ENCODE measurements at regions not wholly inside any gene's neighbourhood (a gene's known extent, or its start where the extent isn't known, plus 50 kb on each side); places are given as distances from the start of the nearest gene placed in this dataset.

GRCh38 chr16:54508351-54508750, 221.8 kb upstream of the IRX3 start:
- TF ChIP-seq FOXM1 (IDR thresholded peaks at IDR 0.05; ENCODE audit: borderline replicate concordance, low read depth) (no peak), TCF12 (IDR thresholded peaks at IDR 0.05; ENCODE audit: low read depth) (no peak), RAD21 (IDR thresholded peaks at IDR 0.05; ENCODE audit: low read depth) (no peak), MAX (IDR thresholded peaks at IDR 0.05) (no peak), EP300 (IDR thresholded peaks at IDR 0.05; ENCODE audit: borderline replicate concordance) (no peak), TEAD4 (IDR thresholded peaks at IDR 0.05) (no peak), USF1 (IDR thresholded peaks at IDR 0.05) (no peak), CREB1 (IDR thresholded peaks at IDR 0.05; ENCODE audit: low read depth) (no peak), EGR1 (IDR thresholded peaks at IDR 0.05) (no peak), YY1 (IDR thresholded peaks at IDR 0.05; ENCODE audit: low read depth) (no peak), CEBPB (IDR thresholded peaks at IDR 0.05) (no peak), TAF1 (IDR thresholded peaks at IDR 0.05; ENCODE audit: low read depth) (no peak), ZBTB7A (IDR thresholded peaks at IDR 0.05; ENCODE audit: low read depth) (no peak), REST (IDR thresholded peaks at IDR 0.05; ENCODE audit: low read depth) (no peak)

GRCh38 chr16:54506741-54507500, 220.3 kb upstream of the IRX3 start:
- no peak for TF ChIP-seq FOXM1 (IDR thresholded peaks at IDR 0.05; ENCODE audit: borderline replicate concordance, low read depth)
- no peak for TF ChIP-seq USF1 (IDR thresholded peaks at IDR 0.05)
- TF ChIP-seq CREB1 (IDR thresholded peaks at IDR 0.05; ENCODE audit: low read depth) = no peak
- TF ChIP-seq TAF1 (IDR thresholded peaks at IDR 0.05; ENCODE audit: low read depth) = no peak
- TF ChIP-seq CEBPB (IDR thresholded peaks at IDR 0.05) = no peak
- no peak for TF ChIP-seq TCF12 (IDR thresholded peaks at IDR 0.05; ENCODE audit: low read depth)
- no peak for TF ChIP-seq YY1 (IDR thresholded peaks at IDR 0.05; ENCODE audit: low read depth)
- no peak for TF ChIP-seq EGR1 (IDR thresholded peaks at IDR 0.05)
- TF ChIP-seq ZBTB7A (IDR thresholded peaks at IDR 0.05; ENCODE audit: low read depth) = no peak
- TF ChIP-seq MAX (IDR thresholded peaks at IDR 0.05) = no peak
- TF ChIP-seq REST (IDR thresholded peaks at IDR 0.05; ENCODE audit: low read depth) = no peak
- TF ChIP-seq EP300 (IDR thresholded peaks at IDR 0.05; ENCODE audit: borderline replicate concordance) = no peak
- TF ChIP-seq NFIC (IDR thresholded peaks at IDR 0.05) = no peak

- no peak for TF ChIP-seq CEBPB (IDR thresholded peaks at IDR 0.05)
- TF ChIP-seq EGR1 (IDR thresholded peaks at IDR 0.05) = no peak
- no peak for TF ChIP-seq ZBTB7A (IDR thresholded peaks at IDR 0.05; ENCODE audit: low read depth)
- no peak for TF ChIP-seq EP300 (IDR thresholded peaks at IDR 0.05; ENCODE audit: borderline replicate concordance)
- TF ChIP-seq USF1 (IDR thresholded peaks at IDR 0.05) = no peak
- no peak for TF ChIP-seq REST (IDR thresholded peaks at IDR 0.05; ENCODE audit: low read depth)
- no peak for TF ChIP-seq FOXM1 (IDR thresholded peaks at IDR 0.05; ENCODE audit: borderline replicate concordance, low read depth)
- no peak for TF ChIP-seq TCF12 (IDR thresholded peaks at IDR 0.05; ENCODE audit: low read depth)
- no peak for TF ChIP-seq TAF1 (IDR thresholded peaks at IDR 0.05; ENCODE audit: low read depth)
- TF ChIP-seq CREB1 (IDR thresholded peaks at IDR 0.05; ENCODE audit: low read depth) = no peak
- TF ChIP-seq TEAD4 (IDR thresholded peaks at IDR 0.05) = no peak
- no peak for TF ChIP-seq NFIC (IDR thresholded peaks at IDR 0.05)
- TF ChIP-seq RAD21 (IDR thresholded peaks at IDR 0.05; ENCODE audit: low read depth) = no peak
- no peak for TF ChIP-seq MAX (IDR thresholded peaks at IDR 0.05)
- no peak for TF ChIP-seq YY1 (IDR thresholded peaks at IDR 0.05; ENCODE audit: low read depth)
Measured at GRCh38 chr16:54506214-54506580, 219.6 kb upstream of the IRX3 start.
